Gastrocnemius medialis (tissue), 4 donors: ENCODE measurements at regions not wholly inside any gene's neighbourhood (a gene's known extent, or its start where the extent isn't known, plus 50 kb on each side); places are given as distances from the start of the nearest gene placed in this dataset.
"Not testable (repeated sequence)": the region's sequence is repeated elsewhere in the genome, so short reads cannot be mapped to it uniquely, and the experiment has no call there.

Experiments
- ATAC-seq, 2 donors: fragments of 150-250 bp; one replicate each; pipeline ENCODE4 v1.9.1; 2016
- DNase-seq, 2 donors: peaks; one replicate each; pipeline ENCODE4 v3.0.0-alpha.2; 2019
- H3K27ac ChIP-seq, 4 donors: fragments of 200-600 bp; sonication (generic); 1 replicate in 1 of 4; 2 replicates in 3 of 4; pipeline ENCODE4 v1.5.1; 2016 to 2018; ENCODE audit warnings: mild to moderate bottlenecking in 2 of 4, moderate library complexity in 1 of 4
- H3K27me3 ChIP-seq, 3 donors: fragments of 200-600 bp; sonication (generic) in 2 of 3; 1 replicate in 1 of 3; 2 replicates in 2 of 3; pipeline versions ENCODE4 v1.5.1 to v1.6.0; 2016 to 2019; ENCODE audit warnings: mild to moderate bottlenecking in 1 of 3, moderate library complexity in 1 of 3
- H3K36me3 ChIP-seq, 2 donors: fragments of 200-600 bp; sonication (generic) in 1 of 2; one replicate each; pipeline ENCODE4 v1.5.1; 2017 to 2018
- H3K4me1 ChIP-seq, 2 donors: fragments of 200-600 bp; sonication (generic) in 1 of 2; one replicate each; pipeline ENCODE4 v1.5.1; 2016 to 2017; ENCODE audit warnings: mild to moderate bottlenecking in 2 of 2
- H3K4me3 ChIP-seq, 4 donors: fragments of 200-600 bp; sonication (generic) in 3 of 4; 1 replicate in 1 of 4; 2 replicates in 3 of 4; pipeline ENCODE4 v1.5.1; 2016 to 2019; ENCODE audit warnings: mild to moderate bottlenecking in 2 of 4
- H3K9me3 ChIP-seq, 3 donors: fragments of 200-600 bp; sonication (generic) in 2 of 3; 1 replicate in 1 of 3; 2 replicates in 2 of 3; pipeline ENCODE4 v1.5.1; 2016 to 2019
- POLR2A ChIP-seq, 2 donors: fragments of 450-650 bp; IDR thresholded peaks; one replicate each; pipeline ENCODE4 v1.6.1; 2017; ENCODE audit warnings: antibody characterized with exemption in 2 of 2, mild to moderate bottlenecking in 2 of 2, moderate library complexity in 2 of 2
- in situ Hi-C, 4 donors: fragments of 200-750 bp; cut with MboI; loops; one replicate each; pipeline versions ENCODE4 v1.15.0 to v1.8.0; 2017; ENCODE audit warnings: low sequenced_read_pairs in 4 of 4
- intact Hi-C: fragments of 100-400 bp; cut with DNase I; formaldehyde crosslinking; loops from one replicate; pipeline ENCODE4 v1.15.1; 2023; ENCODE audit warnings: low total_unique reads
- TF ChIP-seq, protein P1 (sequence below), 5 experiments: fragments of 450-650 bp in 3 of 5; fragments of 200-600 bp in 2 of 5; sonication (generic) in 2 of 5; IDR thresholded peaks in 4 of 5; conservative IDR thresholded peaks in 1 of 5; 1 replicate in 4 of 5; 2 replicates in 1 of 5; pipeline ENCODE4 v1.5.1; 2016 to 2019; ENCODE audit warnings: antibody characterized with exemption in 5 of 5, mild to moderate bottlenecking in 3 of 5, moderate library complexity in 3 of 5

DNA sequence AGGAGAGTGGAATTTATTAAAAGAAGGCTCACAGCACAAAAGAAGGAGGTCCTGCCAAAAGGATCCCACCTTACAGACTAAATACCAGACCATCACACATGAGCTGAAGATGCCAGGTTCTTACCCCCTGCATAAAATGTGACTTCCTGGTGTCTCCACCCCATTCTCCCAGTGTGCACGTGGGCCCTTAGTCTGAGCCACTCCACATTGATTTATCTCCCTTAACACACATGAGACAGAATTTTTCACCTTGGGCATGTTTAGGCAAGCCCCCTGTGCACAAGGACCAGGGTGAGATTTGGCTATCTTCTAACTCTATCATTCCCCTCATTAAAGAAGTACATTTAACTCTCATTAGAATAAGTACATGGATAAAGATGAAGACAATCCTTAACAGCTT, 916.7 kb downstream of the PLOD2 start:
- intact Hi-C loops: no loop called here
- no peak for TF ChIP-seq POLR2A (IDR thresholded peaks at IDR 0.05)
- TF ChIP-seq, protein P1, sequence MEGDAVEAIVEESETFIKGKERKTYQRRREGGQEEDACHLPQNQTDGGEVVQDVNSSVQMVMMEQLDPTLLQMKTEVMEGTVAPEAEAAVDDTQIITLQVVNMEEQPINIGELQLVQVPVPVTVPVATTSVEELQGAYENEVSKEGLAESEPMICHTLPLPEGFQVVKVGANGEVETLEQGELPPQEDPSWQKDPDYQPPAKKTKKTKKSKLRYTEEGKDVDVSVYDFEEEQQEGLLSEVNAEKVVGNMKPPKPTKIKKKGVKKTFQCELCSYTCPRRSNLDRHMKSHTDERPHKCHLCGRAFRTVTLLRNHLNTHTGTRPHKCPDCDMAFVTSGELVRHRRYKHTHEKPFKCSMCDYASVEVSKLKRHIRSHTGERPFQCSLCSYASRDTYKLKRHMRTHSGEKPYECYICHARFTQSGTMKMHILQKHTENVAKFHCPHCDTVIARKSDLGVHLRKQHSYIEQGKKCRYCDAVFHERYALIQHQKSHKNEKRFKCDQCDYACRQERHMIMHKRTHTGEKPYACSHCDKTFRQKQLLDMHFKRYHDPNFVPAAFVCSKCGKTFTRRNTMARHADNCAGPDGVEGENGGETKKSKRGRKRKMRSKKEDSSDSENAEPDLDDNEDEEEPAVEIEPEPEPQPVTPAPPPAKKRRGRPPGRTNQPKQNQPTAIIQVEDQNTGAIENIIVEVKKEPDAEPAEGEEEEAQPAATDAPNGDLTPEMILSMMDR (IDR thresholded peaks at IDR 0.05 in 4 of 5, conservative IDR thresholded peaks at IDR 0.05 in 1 of 5): no peak
- Histone ChIP-seq H3K4me3 (no peak overlapping the region), H3K4me1 (no peaks in the 10 kb centered on the region), H3K27me3 (no peaks in the 10 kb centered on the region), H3K36me3 (no peaks in the 10 kb centered on the region), H3K27ac (no peak overlapping the region), H3K9me3 (peaks cover 0 to 4% (median 0%) of the 10 kb centered on the region in 3 donors)
- no peak for DNase-seq
- in situ Hi-C loops: no loop called here
- ATAC-seq: no peak

DNA sequence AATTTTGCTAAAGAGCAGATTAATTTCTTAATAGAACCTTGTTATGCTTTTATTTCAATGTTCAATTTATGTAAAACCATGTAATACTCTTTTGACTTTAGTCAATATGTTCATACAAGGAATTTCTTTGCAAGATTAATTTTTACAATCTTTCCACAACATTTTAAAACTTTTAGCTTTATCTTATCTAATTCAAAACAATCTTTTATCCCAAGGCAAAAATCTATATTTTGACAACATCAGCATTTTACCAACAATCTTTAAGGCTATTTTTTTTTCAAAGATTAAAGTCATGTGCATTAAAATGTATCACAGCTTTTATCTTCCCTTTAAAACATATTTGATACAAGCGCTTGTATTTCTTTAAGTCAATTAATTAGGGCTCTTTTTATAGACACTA, 914.7 kb downstream of the PLOD2 start:
- Histone ChIP-seq H3K27me3 (no peaks in the 10 kb centered on the region), H3K36me3 (no peaks in the 10 kb centered on the region), H3K4me1 (no peaks in the 10 kb centered on the region), H3K4me3 (no peak overlapping the region), H3K9me3 (peaks cover 0 to 4% (median 0%) of the 10 kb centered on the region in 3 donors), H3K27ac (no peak overlapping the region)
- TF ChIP-seq POLR2A (IDR thresholded peaks at IDR 0.05): no peak
- TF ChIP-seq, protein P1 (IDR thresholded peaks at IDR 0.05 in 4 of 5, conservative IDR thresholded peaks at IDR 0.05 in 1 of 5): no peak
- intact Hi-C loops: no loop called here
- DNase-seq (no peak), ATAC-seq (no peak)
- in situ Hi-C loops: no loop called here

DNA sequence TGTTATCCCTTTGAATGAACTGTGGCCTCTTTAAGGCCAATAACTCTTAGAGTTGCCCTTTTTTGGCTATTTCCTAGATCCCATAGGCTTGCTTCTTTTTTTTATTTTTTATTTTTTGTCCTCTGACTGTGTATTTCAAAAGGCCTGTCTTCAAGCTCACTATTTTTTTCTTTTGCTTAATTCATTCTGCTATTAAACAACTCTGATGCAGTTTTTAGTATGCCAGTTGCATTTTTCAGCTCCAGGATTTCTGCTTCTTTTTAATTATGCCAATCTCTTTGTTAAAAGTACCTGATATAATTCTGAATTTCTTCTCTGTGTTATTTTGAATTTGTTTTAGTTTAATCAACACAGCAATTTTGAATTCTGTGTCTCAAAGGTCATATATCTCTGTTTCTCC, 912.1 kb downstream of the PLOD2 start:
- Histone ChIP-seq H3K27me3 (no peaks in the 10 kb centered on the region), H3K36me3 (no peaks in the 10 kb centered on the region), H3K4me1 (no peaks in the 10 kb centered on the region), H3K27ac (no peak overlapping the region), H3K4me3 (no peak overlapping the region), H3K9me3 (peaks cover 0 to 4% (median 0%) of the 10 kb centered on the region in 3 donors)
- DNase-seq (no peak), ATAC-seq (no peak)
- no peak for TF ChIP-seq POLR2A (IDR thresholded peaks at IDR 0.05)
- TF ChIP-seq, protein P1 (IDR thresholded peaks at IDR 0.05 in 4 of 5, conservative IDR thresholded peaks at IDR 0.05 in 1 of 5): no peak
- in situ Hi-C loops (no loop called here), intact Hi-C loops (no loop called here)

DNA sequence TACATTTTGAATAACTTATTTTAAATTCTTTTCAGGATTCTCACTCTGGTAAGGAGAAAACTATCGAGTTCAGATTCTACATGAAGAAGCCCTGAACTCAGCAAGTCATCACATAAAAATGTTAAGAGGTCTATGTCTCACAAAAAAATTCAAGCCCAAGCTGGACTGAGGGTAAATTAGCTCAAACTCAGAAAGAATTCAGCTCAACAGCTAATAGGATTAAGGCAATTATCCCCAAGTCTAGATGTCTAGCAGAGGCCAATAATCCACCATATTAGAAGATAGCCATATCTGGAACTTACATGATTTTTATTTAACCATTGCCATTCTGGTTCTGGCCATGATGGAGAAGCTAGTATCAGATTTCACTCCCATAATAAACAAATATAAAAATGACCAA, 909.7 kb downstream of the PLOD2 start:
- H3K4me1 ChIP-seq: no peaks in the 10 kb centered on the region
- in situ Hi-C loops: no loop called here
- H3K4me3 ChIP-seq: no peak overlapping the region
- ATAC-seq (no peak), DNase-seq (no peak)
- H3K36me3 ChIP-seq: no peaks in the 10 kb centered on the region
- TF ChIP-seq, protein P1 (IDR thresholded peaks at IDR 0.05 in 4 of 5, conservative IDR thresholded peaks at IDR 0.05 in 1 of 5): no peak
- TF ChIP-seq POLR2A (IDR thresholded peaks at IDR 0.05): no peak
- no peaks in the 10 kb centered on the region for H3K27me3 ChIP-seq
- no peak overlapping the region for H3K27ac ChIP-seq
- peaks cover 0 to 4% (median 0%) of the 10 kb centered on the region in 3 donors for H3K9me3 ChIP-seq
- intact Hi-C loops: no loop called here

DNA sequence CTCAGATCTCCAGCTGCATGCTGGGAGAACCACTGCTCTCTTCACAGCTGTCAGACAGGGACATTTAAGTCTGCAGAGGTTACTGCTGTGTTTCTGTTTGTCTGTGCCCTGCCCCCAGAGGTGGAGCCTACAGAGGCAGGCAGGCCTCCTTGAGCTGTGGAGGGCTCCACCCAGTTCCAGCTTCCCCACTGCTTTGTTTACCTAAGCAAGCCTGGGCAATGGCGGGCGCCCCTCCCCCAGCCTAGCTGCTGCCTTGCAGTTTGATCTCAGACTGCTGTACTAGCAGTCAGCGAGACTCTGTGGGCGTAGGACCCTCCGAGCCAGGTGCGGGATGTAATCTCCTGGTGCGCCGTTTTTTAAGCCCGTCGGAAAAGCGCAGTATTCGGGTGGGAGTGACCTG, 903.0 kb downstream of the PLOD2 start:
- in situ Hi-C loops, H3K36me3 ChIP-seq: not testable (repeated sequence)

More for the DNA sequence above, 903.0 kb downstream of the PLOD2 start:
- H3K4me1 ChIP-seq, ATAC-seq, DNase-seq, intact Hi-C loops, H3K4me3 ChIP-seq, H3K9me3 ChIP-seq, H3K27ac ChIP-seq, H3K27me3 ChIP-seq: not testable (repeated sequence)
